Upper lobe of left lung (tissue), 6 donors: ENCODE measurements at regions not wholly inside any gene's neighbourhood (a gene's known extent, or its start where the extent isn't known, plus 50 kb on each side); places are given as distances from the start of the nearest gene placed in this dataset.

ENCODE experiments used
- ATAC-seq, 2 donors: fragments of 200-7000 bp; cut with Tn5 transposase; one replicate each; pipeline ENCODE4 v1.9.1; 2022; ENCODE audit warnings: mild to moderate bottlenecking in 2 of 2, moderate library complexity in 2 of 2; ENCODE audit not compliant: low FRiP score in 2 of 2
- DNase-seq, 2 donors: peaks; one replicate each; pipeline ENCODE4 v3.0.0-alpha.2; 2019 to 2020
- H3K27ac ChIP-seq, 4 donors: fragments of 200-600 bp; sonication (generic); one replicate each; pipeline ENCODE4 v1.5.1; 2016 to 2019
- H3K27me3 ChIP-seq, 4 donors: fragments of 200-600 bp; sonication (generic); one replicate each; pipeline ENCODE4 v1.5.1; 2017 to 2019
- H3K36me3 ChIP-seq, 4 donors: fragments of 200-600 bp; sonication (generic); one replicate each; pipeline ENCODE4 v1.5.1; 2016 to 2019
- H3K4me1 ChIP-seq, 4 donors: fragments of 200-600 bp; sonication (generic); one replicate each; pipeline ENCODE4 v1.5.1; 2018 to 2019
- H3K4me3 ChIP-seq, 4 donors: fragments of 200-600 bp; sonication (generic); one replicate each; pipeline ENCODE4 v1.5.1; 2017 to 2019; ENCODE audit warnings: mild to moderate bottlenecking in 2 of 4, moderate library complexity in 1 of 4
- H3K9me3 ChIP-seq, 4 donors: fragments of 200-600 bp; sonication (generic); one replicate each; pipeline ENCODE4 v1.5.1; 2018 to 2019
- CTCF ChIP-seq, 6 experiments: fragments of 450-650 bp in 4 of 6; fragments of 200-600 bp in 2 of 6; sonication (generic) in 2 of 6; IDR thresholded peaks; one replicate each; pipeline ENCODE4 v1.5.1; 2016 to 2019; ENCODE audit warnings: antibody characterized with exemption in 6 of 6
- EP300 ChIP-seq, 4 donors: sonication (generic); formaldehyde crosslinking; IDR thresholded peaks; one replicate each; pipeline ENCODE4 v1.5.1; 2017; ENCODE audit warnings: antibody characterized with exemption in 4 of 4, control low read depth in 2 of 4
- POLR2A ChIP-seq, 4 donors: fragments of 450-650 bp; IDR thresholded peaks; one replicate each; pipeline ENCODE4 v1.5.1; 2016 to 2017; ENCODE audit warnings: antibody characterized with exemption in 4 of 4, mild to moderate bottlenecking in 2 of 4
- POLR2AphosphoS5 ChIP-seq, 2 donors: sonication (generic); formaldehyde crosslinking; IDR thresholded peaks; one replicate each; pipeline ENCODE4 v1.5.1; 2017; ENCODE audit warnings: antibody characterized with exemption in 2 of 2
- WGBS, 2 donors: methylation state at CpG; one replicate each; pipeline ENCODE4 v1.1.5; 2017 to 2018; 5-methylcytosine and 5-hydroxymethylcytosine counted together
- donor health status: DM: no; HTN: no; CAD: no; lungs with moderate emphysema.
- donor health status: DM: no; HTN: yes; CAD: no; lungs with severe emphysema.

- Histone ChIP-seq H3K4me1 (no peaks in the 10 kb centered on the region), H3K27ac (no peak overlapping the region), H3K9me3 (no peaks in the 10 kb centered on the region), H3K27me3 (no peaks in the 10 kb centered on the region), H3K4me3 (no peak overlapping the region), H3K36me3 (no peaks in the 10 kb centered on the region)
- TF ChIP-seq EP300 (IDR thresholded peaks at IDR 0.05) (no peak), CTCF (IDR thresholded peaks at IDR 0.05) (no peak), POLR2A (IDR thresholded peaks at IDR 0.05) (no peak), POLR2AphosphoS5 (IDR thresholded peaks at IDR 0.05) (no peak)
- no peak for DNase-seq
- WGBS, 2 donors: 63 to 78% methylated on average over 1 of the region's 1 CpG
- no peak for ATAC-seq
Measured at GRCh38 chr4:55753856-55754255, 65.7 kb upstream of the EXOC1L start.

- H3K4me3 ChIP-seq: no peak overlapping the region
- TF ChIP-seq POLR2AphosphoS5 (IDR thresholded peaks at IDR 0.05) (no peak), EP300 (IDR thresholded peaks at IDR 0.05) (no peak), CTCF (IDR thresholded peaks at IDR 0.05) (no peak), POLR2A (IDR thresholded peaks at IDR 0.05) (no peak)
- H3K27me3 ChIP-seq: no peaks in the 10 kb centered on the region
- no peaks in the 10 kb centered on the region for H3K4me1 ChIP-seq
- ATAC-seq (no peak), DNase-seq (no peak)
- H3K9me3 ChIP-seq: no peaks in the 10 kb centered on the region
- no peak overlapping the region for H3K27ac ChIP-seq
- H3K36me3 ChIP-seq: no peaks in the 10 kb centered on the region
- WGBS, 2 donors: 78 to 80% methylated on average over 6 of the region's 6 CpGs
Measured at GRCh38 chr4:55754754-55755350, 64.7 kb upstream of the EXOC1L start.

GRCh38 chr4:55756208-55756607 is 63.4 kb upstream of the EXOC1L start:
- H3K27ac ChIP-seq: no peak overlapping the region
- no peaks in the 10 kb centered on the region for H3K36me3 ChIP-seq
- DNase-seq (no peak), ATAC-seq (no peak)
- no peaks in the 10 kb centered on the region for H3K27me3 ChIP-seq
- no peaks in the 10 kb centered on the region for H3K4me1 ChIP-seq
- 94 to 95% methylated on average over 3 of the region's 3 CpGs for WGBS, 2 donors
- no peaks in the 10 kb centered on the region for H3K9me3 ChIP-seq
- no peak overlapping the region for H3K4me3 ChIP-seq
- no peak for TF ChIP-seq POLR2A (IDR thresholded peaks at IDR 0.05)
- no peak for TF ChIP-seq EP300 (IDR thresholded peaks at IDR 0.05)
- TF ChIP-seq CTCF (IDR thresholded peaks at IDR 0.05): no peak
- no peak for TF ChIP-seq POLR2AphosphoS5 (IDR thresholded peaks at IDR 0.05)

GRCh38 chr4:55757356-55757952 is 62.1 kb upstream of the EXOC1L start:
- Histone ChIP-seq H3K9me3 (no peaks in the 10 kb centered on the region), H3K27me3 (no peaks in the 10 kb centered on the region), H3K4me3 (no peak overlapping the region), H3K36me3 (no peaks in the 10 kb centered on the region), H3K4me1 (no peaks in the 10 kb centered on the region), H3K27ac (no peak overlapping the region)
- DNase-seq (no peak), ATAC-seq (no peak)
- TF ChIP-seq POLR2AphosphoS5 (IDR thresholded peaks at IDR 0.05) (no peak), EP300 (IDR thresholded peaks at IDR 0.05) (no peak), CTCF (IDR thresholded peaks at IDR 0.05) (no peak), POLR2A (IDR thresholded peaks at IDR 0.05) (no peak)

- H3K9me3 ChIP-seq: no peaks in the 10 kb centered on the region
- no peaks in the 10 kb centered on the region for H3K4me1 ChIP-seq
- no peak for TF ChIP-seq POLR2AphosphoS5 (IDR thresholded peaks at IDR 0.05)
- no peak for TF ChIP-seq POLR2A (IDR thresholded peaks at IDR 0.05)
- TF ChIP-seq CTCF (IDR thresholded peaks at IDR 0.05): no peak
- TF ChIP-seq EP300 (IDR thresholded peaks at IDR 0.05): no peak
- H3K36me3 ChIP-seq: no peaks in the 10 kb centered on the region
- H3K27me3 ChIP-seq: no peaks in the 10 kb centered on the region
- DNase-seq: no peak
- H3K27ac ChIP-seq: no peak overlapping the region
- 64 to 88% methylated on average over 2 of the region's 2 CpGs for WGBS, 2 donors
- ATAC-seq: no peak
- H3K4me3 ChIP-seq: no peak overlapping the region
Measured at GRCh38 chr4:55758066-55758465, 61.5 kb upstream of the EXOC1L start.
